Thoracic aorta (tissue), 2 donors: ENCODE measurements at regions not wholly inside any gene's neighbourhood (a gene's known extent, or its start where the extent isn't known, plus 50 kb on each side); places are given as distances from the start of the nearest gene placed in this dataset.

Experiments
- ATAC-seq: fragments of 150-250 bp; one replicate; pipeline ENCODE4 v1.8.0; 2017; ENCODE audit warnings: low read depth; ENCODE audit not compliant: insufficient number of reproducible peaks, low FRiP score
- DNase-seq: peaks from one replicate; pipeline ENCODE4 v3.0.0-alpha.2; 2020; ENCODE audit warnings: low spot score
- H3K27ac ChIP-seq, 2 donors: fragments of 200-600 bp; sonication (generic); 1 replicate in 1 of 2; 2 replicates in 1 of 2; pipeline ENCODE4 v1.5.1; 2016; ENCODE audit warnings: mild to moderate bottlenecking in 2 of 2, moderate library complexity in 2 of 2
- H3K27me3 ChIP-seq: fragments of 200-600 bp; sonication (generic); replicated peaks from 2 replicates; pipeline ENCODE4 v1.6.0; 2016; ENCODE audit warnings: mild to moderate bottlenecking; ENCODE audit not compliant: insufficient read depth
- H3K36me3 ChIP-seq: fragments of 200-600 bp; sonication (generic); one replicate; pipeline ENCODE4 v1.5.1; 2016
- H3K4me1 ChIP-seq, 2 donors: fragments of 200-600 bp; sonication (generic); 1 replicate in 1 of 2; 2 replicates in 1 of 2; pipeline versions ENCODE4 v1.5.1 to v1.6.0; 2016; ENCODE audit warnings: low read depth in 2 of 2, mild to moderate bottlenecking in 1 of 2; ENCODE audit not compliant: control insufficient read depth in 1 of 2
- H3K4me3 ChIP-seq: fragments of 200-600 bp; sonication (generic); 2 replicates; pipeline ENCODE4 v1.5.1; 2016; ENCODE audit warnings: mild to moderate bottlenecking
- H3K9me3 ChIP-seq: fragments of 200-600 bp; sonication (generic); 2 replicates; pipeline ENCODE4 v1.5.1; 2016
- CTCF ChIP-seq: fragments of 200-600 bp; sonication (generic); IDR thresholded peaks from one replicate; pipeline ENCODE4 v1.5.1; 2019; ENCODE audit warnings: antibody characterized with exemption

DNA sequence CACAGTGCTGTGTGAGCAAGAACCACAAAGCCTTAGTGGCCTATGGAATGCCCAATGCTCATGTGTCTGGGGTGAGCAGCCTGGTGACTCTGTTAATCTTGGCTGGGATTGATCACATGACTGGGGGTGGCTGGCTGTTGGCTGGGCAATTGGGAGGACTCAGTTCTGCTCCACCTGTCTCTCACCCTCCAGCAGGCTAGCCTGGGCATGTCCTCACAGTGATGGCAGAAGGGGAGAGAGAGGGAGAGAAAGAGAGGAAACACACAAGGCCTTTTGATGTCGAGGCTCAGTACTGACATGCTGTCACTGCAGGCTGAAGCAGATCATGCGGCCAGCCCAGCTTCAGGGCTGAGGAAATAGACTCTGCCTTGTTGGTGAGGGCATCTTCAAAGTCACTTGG is 136.8 kb downstream of the TBX5 start:
- DNase-seq (no peak), ATAC-seq (no peak)
- no peak for TF ChIP-seq CTCF
- Histone ChIP-seq H3K36me3 (no peaks in the 10 kb centered on the region), H3K4me1 (peaks cover 0 to 16% of the 10 kb centered on the region in 2 donors), H3K27me3 (no peaks in the 10 kb centered on the region), H3K4me3 (no peak overlapping the region), H3K9me3 (no peaks in the 10 kb centered on the region), H3K27ac (no peak overlapping the region)

DNA sequence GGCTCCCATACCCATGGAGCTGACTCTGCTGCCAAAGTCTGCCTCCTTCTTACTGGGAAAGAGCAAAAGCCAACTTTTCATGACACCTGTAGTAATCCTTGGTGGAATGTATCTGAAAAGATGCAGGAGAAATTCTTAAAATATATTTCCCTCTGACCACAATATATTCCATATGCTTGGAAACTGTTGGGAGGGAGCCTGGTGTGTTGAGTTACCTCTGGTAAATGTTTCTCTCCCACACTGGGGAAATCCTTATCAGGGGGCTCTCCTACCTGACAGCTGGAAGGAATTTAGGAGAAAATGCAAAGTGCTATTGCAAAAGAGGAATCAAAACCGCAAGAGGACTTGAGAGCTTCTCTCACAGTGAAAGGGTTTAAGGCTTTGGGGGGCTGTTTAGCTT is 139.4 kb downstream of the TBX5 start:
- Histone ChIP-seq H3K27me3 (no peaks in the 10 kb centered on the region), H3K4me1 (no peaks in the 10 kb centered on the region), H3K4me3 (no peak overlapping the region), H3K27ac (no peak overlapping the region), H3K36me3 (no peaks in the 10 kb centered on the region), H3K9me3 (no peaks in the 10 kb centered on the region)
- no peak for DNase-seq
- no peak for ATAC-seq
- no peak for TF ChIP-seq CTCF

DNA sequence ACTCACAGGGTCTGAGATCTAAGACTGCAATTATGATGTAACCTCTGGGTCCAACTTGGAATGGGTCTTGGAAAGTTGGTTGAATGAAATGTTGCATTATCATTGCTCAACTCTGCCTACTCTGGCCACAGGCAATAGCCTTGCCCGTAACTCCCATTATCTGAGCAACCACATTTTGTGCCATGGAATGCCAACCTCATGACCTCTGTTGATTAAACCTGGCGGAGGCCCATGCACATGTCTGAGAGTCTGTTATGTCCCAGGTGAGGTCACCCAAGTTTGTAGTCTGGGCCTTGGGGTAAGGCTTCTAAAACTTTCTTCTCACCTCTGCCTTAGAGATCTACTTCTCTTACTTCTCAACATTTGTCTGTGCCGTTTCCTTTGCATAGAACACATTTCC is 140.9 kb downstream of the TBX5 start:
- Histone ChIP-seq H3K9me3 (no peaks in the 10 kb centered on the region), H3K4me3 (no peak overlapping the region), H3K4me1 (no peaks in the 10 kb centered on the region), H3K36me3 (no peaks in the 10 kb centered on the region), H3K27me3 (no peaks in the 10 kb centered on the region), H3K27ac (no peak overlapping the region)
- DNase-seq = no peak
- no peak for TF ChIP-seq CTCF
- no peak for ATAC-seq

DNA sequence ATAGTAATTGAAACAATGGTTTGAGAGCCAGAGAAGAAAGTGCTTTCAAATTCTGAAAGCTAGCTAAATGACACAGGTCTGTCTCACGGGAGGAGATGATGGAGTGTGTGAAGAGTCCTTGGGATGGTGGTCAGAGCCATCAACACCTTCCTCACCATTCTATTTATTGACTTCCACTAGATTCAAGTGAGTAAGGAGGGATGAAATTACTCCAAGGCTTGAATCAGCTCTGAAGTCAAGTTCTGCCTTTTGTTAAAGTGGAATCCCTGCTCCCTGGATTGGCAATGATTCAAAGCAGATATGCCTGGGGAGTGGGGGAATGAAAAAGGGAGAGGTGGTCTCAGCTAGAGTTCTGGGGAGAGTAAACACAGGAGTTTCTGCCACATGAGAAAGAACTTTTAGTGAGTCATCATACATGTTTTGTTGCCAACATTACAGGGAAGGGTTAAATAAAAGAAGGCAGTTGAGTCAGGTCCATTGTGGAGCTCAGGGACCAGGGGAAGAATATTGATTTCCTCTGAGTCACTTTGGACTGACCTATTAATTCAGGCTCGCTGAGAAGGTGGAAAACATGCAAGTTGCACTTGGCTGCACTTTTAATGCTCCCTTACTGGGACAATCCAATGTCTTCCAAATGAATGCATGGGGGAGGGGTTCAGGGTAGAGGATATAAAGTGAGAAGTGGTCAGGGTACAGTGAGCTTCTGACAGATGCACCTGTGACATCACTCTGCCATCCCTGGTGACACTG is 142.7 kb downstream of the TBX5 start:
- no peaks in the 10 kb centered on the region for H3K4me1 ChIP-seq
- no peaks in the 10 kb centered on the region for H3K27me3 ChIP-seq
- no peak overlapping the region for H3K4me3 ChIP-seq
- H3K27ac ChIP-seq = no peak overlapping the region
- no peaks in the 10 kb centered on the region for H3K9me3 ChIP-seq
- no peak for DNase-seq
- H3K36me3 ChIP-seq = no peaks in the 10 kb centered on the region
- ATAC-seq = no peak
- no peak for TF ChIP-seq CTCF

DNA sequence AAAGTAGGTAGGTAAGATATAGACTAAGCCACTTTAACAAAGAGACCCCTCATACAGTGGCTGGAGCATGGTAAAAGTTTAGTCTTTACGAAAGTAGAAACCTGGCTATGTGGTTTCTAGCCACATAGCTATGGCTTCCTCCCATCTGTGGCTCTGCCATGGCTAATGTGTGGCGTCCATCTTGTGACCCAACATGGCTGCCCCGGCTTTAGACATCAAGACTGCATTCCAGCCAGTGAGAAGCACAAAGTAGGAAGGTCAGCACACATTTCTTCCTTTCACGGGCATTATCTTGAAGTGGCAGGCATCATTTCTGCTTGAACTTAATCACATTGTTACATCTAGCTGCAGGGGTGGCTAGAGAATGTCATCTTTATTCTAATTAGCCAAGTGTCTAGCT is 148.3 kb downstream of the TBX5 start:
- no peaks in the 10 kb centered on the region for H3K27me3 ChIP-seq
- no peak overlapping the region for H3K27ac ChIP-seq
- H3K4me1 ChIP-seq = peaks cover 10 to 23% of the 10 kb centered on the region in 2 donors
- DNase-seq (no peak), ATAC-seq (no peak)
- no peaks in the 10 kb centered on the region for H3K9me3 ChIP-seq
- TF ChIP-seq CTCF = no peak
- no peaks in the 10 kb centered on the region for H3K36me3 ChIP-seq
- no peak overlapping the region for H3K4me3 ChIP-seq
